ENCODE measurements at regions not wholly inside any gene's neighbourhood (a gene's known extent, or its start where the extent isn't known, plus 50 kb on each side); places are given as distances from the start of the nearest gene placed in this dataset.

DNA sequence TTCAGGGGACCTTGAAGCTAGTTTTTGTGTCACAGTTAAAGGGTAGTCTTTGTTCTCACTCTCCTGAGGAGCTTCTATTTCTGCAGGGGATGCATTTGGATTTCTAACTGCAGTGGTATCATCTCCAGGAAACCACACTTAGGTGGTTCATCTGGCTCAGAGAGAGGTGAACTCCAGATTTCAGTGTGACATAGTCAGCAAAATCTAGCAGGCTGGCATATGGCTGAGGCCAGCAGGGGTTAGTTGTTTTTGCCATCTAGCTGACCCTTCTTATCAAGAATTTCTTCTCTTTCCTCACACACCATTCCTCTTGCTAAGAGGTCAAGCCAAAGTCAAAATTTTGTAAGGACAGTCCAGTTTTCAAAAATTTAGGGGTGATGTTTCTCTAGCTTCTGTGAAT, 248.2 kb downstream of the REEP3 start:
- TF ChIP-seq CTCF (IDR thresholded peaks at IDR 0.05; ENCODE audit: insufficient read depth, low read length, poor library complexity, severe bottlenecking) (no peak), EZH2phosphoT487 (conservative IDR thresholded peaks at IDR 0.05; ENCODE audit: low read length) (no peak)
